ENCODE measurements at regions not wholly inside any gene's neighbourhood (a gene's known extent, or its start where the extent isn't known, plus 50 kb on each side); places are given as distances from the start of the nearest gene placed in this dataset.

- Histone ChIP-seq H3K36me3 (ENCODE audit: insufficient read depth) (no peaks in the 10 kb centered on the region), H3K4me2 (no peak overlapping the region), H3K79me2 (ENCODE audit: insufficient read depth, low read depth) (no peaks in the 10 kb centered on the region), H4K20me1 (ENCODE audit: insufficient read depth) (no peaks in the 10 kb centered on the region), H3K4me1 (ENCODE audit: low read depth, poor library complexity, severe bottlenecking) (peaks cover 7% of the 10 kb centered on the region), H3K4me3 (IDR thresholded peaks at IDR 0.05; ENCODE audit: insufficient read depth, low read depth, low read length) (no peak overlapping the region), H3K27ac (no peak overlapping the region), H3K9ac (no peak overlapping the region), H2AFZ (ENCODE audit: low read depth) (0 out of 2 replicates have a peak overlapping the region, but pooled peaks have one; percentile 18), H3K27me3 (ENCODE audit: insufficient read depth, low read depth) (no peaks in the 10 kb centered on the region)
- no peak for TF ChIP-seq CTCF (conservative IDR thresholded peaks at IDR 0.05; ENCODE audit: low read depth, low read length)
Observed at GRCh38 chr18:78859686-78860085, 119.9 kb upstream of the SALL3 start.

- Histone ChIP-seq H3K4me2 (no peak overlapping the region), H2AFZ (ENCODE audit: low read depth) (no peak overlapping the region), H3K27ac (no peak overlapping the region), H3K4me1 (ENCODE audit: low read depth, poor library complexity, severe bottlenecking) (peaks cover 10% of the 10 kb centered on the region), H4K20me1 (ENCODE audit: insufficient read depth) (no peaks in the 10 kb centered on the region), H3K36me3 (ENCODE audit: insufficient read depth) (no peaks in the 10 kb centered on the region), H3K4me3 (IDR thresholded peaks at IDR 0.05; ENCODE audit: insufficient read depth, low read depth, low read length) (no peak overlapping the region), H3K27me3 (ENCODE audit: insufficient read depth, low read depth) (no peaks in the 10 kb centered on the region), H3K9ac (no peak overlapping the region), H3K79me2 (ENCODE audit: insufficient read depth, low read depth) (no peaks in the 10 kb centered on the region)
- TF ChIP-seq CTCF (conservative IDR thresholded peaks at IDR 0.05; ENCODE audit: low read depth, low read length) = no peak
Observed at GRCh38 chr18:78860117-78860516, 119.5 kb upstream of the SALL3 start.

GRCh38 chr18:78861116-78861515 is 118.5 kb upstream of the SALL3 start:
- TF ChIP-seq CTCF (conservative IDR thresholded peaks at IDR 0.05; ENCODE audit: low read depth, low read length) = no peak
- no peaks in the 10 kb centered on the region for H4K20me1 ChIP-seq (ENCODE audit: insufficient read depth)

GRCh38 chr18:78861706-78862105 is 117.9 kb upstream of the SALL3 start:
- TF ChIP-seq CTCF (conservative IDR thresholded peaks at IDR 0.05; ENCODE audit: low read depth, low read length) = no peak
- Histone ChIP-seq H4K20me1 (ENCODE audit: insufficient read depth) (no peaks in the 10 kb centered on the region), H3K36me3 (ENCODE audit: insufficient read depth) (no peaks in the 10 kb centered on the region), H3K27ac (no peak overlapping the region), H3K4me3 (IDR thresholded peaks at IDR 0.05; ENCODE audit: insufficient read depth, low read depth, low read length) (no peak overlapping the region), H3K4me1 (ENCODE audit: low read depth, poor library complexity, severe bottlenecking) (peaks cover 13% of the 10 kb centered on the region), H2AFZ (ENCODE audit: low read depth) (no peak overlapping the region), H3K9ac (no peak overlapping the region), H3K4me2 (no peak overlapping the region), H3K27me3 (ENCODE audit: insufficient read depth, low read depth) (no peaks in the 10 kb centered on the region), H3K79me2 (ENCODE audit: insufficient read depth, low read depth) (no peaks in the 10 kb centered on the region)

More at GRCh38 chr18:78861116-78861515, 118.5 kb upstream of the SALL3 start:
- no peak overlapping the region for H3K4me2 ChIP-seq
- no peaks in the 10 kb centered on the region for H3K79me2 ChIP-seq (ENCODE audit: insufficient read depth, low read depth)
- H3K4me3 ChIP-seq (IDR thresholded peaks at IDR 0.05; ENCODE audit: insufficient read depth, low read depth, low read length) = no peak overlapping the region
- no peak overlapping the region for H3K9ac ChIP-seq
- no peak overlapping the region for H2AFZ ChIP-seq (ENCODE audit: low read depth)
- H3K27me3 ChIP-seq (ENCODE audit: insufficient read depth, low read depth) = no peaks in the 10 kb centered on the region
- H3K27ac ChIP-seq = no peak overlapping the region
- peaks cover 13% of the 10 kb centered on the region for H3K4me1 ChIP-seq (ENCODE audit: low read depth, poor library complexity, severe bottlenecking)
- H3K36me3 ChIP-seq (ENCODE audit: insufficient read depth) = no peaks in the 10 kb centered on the region

Measured in KMS-11 (cell line).